DMS79 (cell line): ENCODE measurements at regions not wholly inside any gene's neighbourhood (a gene's known extent, or its start where the extent isn't known, plus 50 kb on each side); places are given as distances from the start of the nearest gene placed in this dataset.
"Not testable (repeated sequence)": the region's sequence is repeated elsewhere in the genome, so short reads cannot be mapped to it uniquely, and the experiment has no call there.

Experiments used
- DNase-seq: peaks from one replicate; lab custom pipeline; 2025; lab: John Stamatoyannopoulos, UW

- no peak for DNase-seq
Observed at GRCh38 chr1:101483982-101484688, 247.3 kb downstream of the S1PR1 start.

- DNase-seq, result no peak
Observed at GRCh38 chr1:101484689-101485338, 248.0 kb downstream of the S1PR1 start.

GRCh38 chr1:101485712-101486111, 248.9 kb downstream of the S1PR1 start:
- no peak for DNase-seq

- DNase-seq, result not testable (repeated sequence)
Observed at GRCh38 chr1:101492144-101492543, 255.3 kb downstream of the S1PR1 start.

GRCh38 chr1:101493920-101494319, 257.1 kb downstream of the S1PR1 start:
- DNase-seq, result not testable (repeated sequence)

GRCh38 chr1:101496109-101496508, 259.3 kb downstream of the S1PR1 start:
- DNase-seq, result no peak

GRCh38 chr1:101497881-101498559, 261.2 kb downstream of the S1PR1 start:
- no peak for DNase-seq

GRCh38 chr1:101504106-101504505, 267.3 kb downstream of the S1PR1 start:
- DNase-seq, result not testable (repeated sequence)

- DNase-seq, result not testable (repeated sequence)
Observed at GRCh38 chr1:101505240-101505639, 268.4 kb downstream of the S1PR1 start.

GRCh38 chr1:101506541-101507164, 269.8 kb downstream of the S1PR1 start:
- no peak for DNase-seq

- DNase-seq, result no peak
Observed at GRCh38 chr1:101507547-101507971, 270.7 kb downstream of the S1PR1 start.

GRCh38 chr1:101508913-101509312, 272.1 kb downstream of the S1PR1 start:
- DNase-seq, result no peak

GRCh38 chr1:101509370-101509769, 272.6 kb downstream of the S1PR1 start:
- DNase-seq, result no peak

GRCh38 chr1:101511202-101511891, 274.5 kb downstream of the S1PR1 start:
- no peak for DNase-seq

- DNase-seq, result no peak
Observed at GRCh38 chr1:101520302-101520701, 283.5 kb downstream of the S1PR1 start.

- no peak for DNase-seq
Observed at GRCh38 chr1:101522486-101522885, 285.7 kb downstream of the S1PR1 start.

GRCh38 chr1:101526813-101527212, 290.0 kb downstream of the S1PR1 start:
- DNase-seq, result no peak

GRCh38 chr1:101532377-101532776, 295.6 kb downstream of the S1PR1 start:
- no peak for DNase-seq

- DNase-seq, result no peak
Observed at GRCh38 chr1:101540161-101540560, 303.3 kb downstream of the S1PR1 start.

- DNase-seq, result no peak
Observed at GRCh38 chr1:101546885-101547284, 310.1 kb downstream of the S1PR1 start.

GRCh38 chr1:101547357-101547756, 310.5 kb downstream of the S1PR1 start:
- DNase-seq, result no peak

GRCh38 chr1:101548376-101548775, 311.6 kb downstream of the S1PR1 start:
- no peak for DNase-seq
